Peyer's patch (tissue), 4 donors: ENCODE measurements at regions not wholly inside any gene's neighbourhood (a gene's known extent, or its start where the extent isn't known, plus 50 kb on each side); places are given as distances from the start of the nearest gene placed in this dataset.
A peak's percentile ranks its signal among the peaks of the same experiment; 100 is the strongest.

Experiments
- DNase-seq, 3 donors: peaks; one replicate each; pipeline ENCODE4 v3.0.0-alpha.2; 2017 to 2019
- H3K27ac ChIP-seq, 4 donors: fragments of 200-600 bp; sonication (generic); one replicate each; pipeline ENCODE4 v1.5.1; 2016 to 2019
- H3K27me3 ChIP-seq, 2 donors: fragments of 200-600 bp; sonication (generic); one replicate each; pipeline ENCODE4 v1.5.1; 2019
- H3K36me3 ChIP-seq, 3 donors: fragments of 200-600 bp; sonication (generic); one replicate each; pipeline ENCODE4 v1.5.1; 2016 to 2019
- H3K4me1 ChIP-seq, 4 donors: fragments of 200-600 bp; sonication (generic); one replicate each; pipeline ENCODE4 v1.5.1; 2016 to 2019
- H3K4me3 ChIP-seq, 4 donors: fragments of 200-600 bp; sonication (generic); 1 replicate in 3 of 4; 2 replicates in 1 of 4; pipeline ENCODE4 v1.5.1; 2016 to 2019; ENCODE audit warnings: mild to moderate bottlenecking in 1 of 4
- H3K9me3 ChIP-seq, 4 donors: fragments of 200-600 bp; sonication (generic); one replicate each; pipeline ENCODE4 v1.5.1; 2016 to 2019; ENCODE audit warnings: mild to moderate bottlenecking in 1 of 4
- CTCF ChIP-seq, 6 experiments: fragments of 450-650 bp in 4 of 6; fragments of 200-600 bp in 2 of 6; sonication (generic) in 1 of 6; IDR thresholded peaks; one replicate each; pipeline ENCODE4 v1.5.1; 2017 to 2019; ENCODE audit warnings: antibody characterized with exemption in 6 of 6, mild to moderate bottlenecking in 3 of 6, moderate library complexity in 1 of 6
- POLR2A ChIP-seq, 2 donors: fragments of 450-650 bp; IDR thresholded peaks; one replicate each; pipeline ENCODE4 v1.5.1; 2017; ENCODE audit warnings: antibody characterized with exemption in 2 of 2, mild to moderate bottlenecking in 2 of 2, moderate library complexity in 2 of 2

GRCh38 chr20:39433466-39433865 is 471.3 kb downstream of the DHX35 start:
- no peaks in the 10 kb centered on the region for H3K36me3 ChIP-seq
- no peaks in the 10 kb centered on the region for H3K9me3 ChIP-seq
- no peaks in the 10 kb centered on the region for H3K27me3 ChIP-seq
- no peak overlapping the region for H3K27ac ChIP-seq
- H3K4me1 ChIP-seq = no peaks in the 10 kb centered on the region
- TF ChIP-seq POLR2A (IDR thresholded peaks at IDR 0.05) (no peak), CTCF (IDR thresholded peaks at IDR 0.05) (no peak)
- DNase-seq = no peak
- H3K4me3 ChIP-seq = no peak overlapping the region

- peaks cover 0 to 3% (median 0%) of the 10 kb centered on the region in 4 donors for H3K9me3 ChIP-seq
- H3K27me3 ChIP-seq = no peaks in the 10 kb centered on the region
- TF ChIP-seq POLR2A (IDR thresholded peaks at IDR 0.05) = no peak
- no peak for TF ChIP-seq CTCF (IDR thresholded peaks at IDR 0.05)
- no peaks in the 10 kb centered on the region for H3K4me1 ChIP-seq
- no peak for DNase-seq
- H3K4me3 ChIP-seq = no peak overlapping the region
- no peaks in the 10 kb centered on the region for H3K36me3 ChIP-seq
- peak overlapping the region in 1 of 4 donors; percentile 16 for H3K27ac ChIP-seq
These were observed 469.1 kb downstream of the DHX35 start for GRCh38 chr20:39431091-39431880.

GRCh38 chr20:39429726-39430125 is 467.6 kb downstream of the DHX35 start:
- Histone ChIP-seq H3K27me3 (no peaks in the 10 kb centered on the region), H3K36me3 (no peaks in the 10 kb centered on the region), H3K9me3 (peaks cover 0 to 3% (median 0%) of the 10 kb centered on the region in 4 donors), H3K4me3 (no peak overlapping the region), H3K4me1 (no peaks in the 10 kb centered on the region), H3K27ac (no peak overlapping the region)
- DNase-seq = no peak
- TF ChIP-seq POLR2A (IDR thresholded peaks at IDR 0.05) = no peak
- peak in 3 of 6 experiments; percentile 17 to 47 (median 46) for TF ChIP-seq CTCF (IDR thresholded peaks at IDR 0.05)

GRCh38 chr20:39424962-39425678 is 463.0 kb downstream of the DHX35 start:
- DNase-seq = no peak
- Histone ChIP-seq H3K27me3 (no peaks in the 10 kb centered on the region), H3K4me3 (no peak overlapping the region), H3K27ac (no peak overlapping the region), H3K9me3 (peaks cover 0 to 3% (median 0%) of the 10 kb centered on the region in 4 donors), H3K4me1 (no peaks in the 10 kb centered on the region), H3K36me3 (no peaks in the 10 kb centered on the region)
- TF ChIP-seq CTCF (IDR thresholded peaks at IDR 0.05) (no peak), POLR2A (IDR thresholded peaks at IDR 0.05) (no peak)

GRCh38 chr20:39421571-39422105 is 459.5 kb downstream of the DHX35 start:
- Histone ChIP-seq H3K27ac (no peak overlapping the region), H3K36me3 (no peaks in the 10 kb centered on the region), H3K27me3 (no peaks in the 10 kb centered on the region), H3K4me1 (no peaks in the 10 kb centered on the region), H3K9me3 (no peaks in the 10 kb centered on the region), H3K4me3 (no peak overlapping the region)
- DNase-seq = no peak
- TF ChIP-seq CTCF (IDR thresholded peaks at IDR 0.05) (no peak), POLR2A (IDR thresholded peaks at IDR 0.05) (no peak)
